Lower leg skin (tissue), 4 donors: ENCODE measurements at regions not wholly inside any gene's neighbourhood (a gene's known extent, or its start where the extent isn't known, plus 50 kb on each side); places are given as distances from the start of the nearest gene placed in this dataset.

ENCODE experiments used
- DNase-seq, 2 donors: peaks; one replicate each; pipeline ENCODE4 v3.0.0-alpha.2; 2019; ENCODE audit warnings: low spot score in 2 of 2
- H3K4me3 ChIP-seq: fragments of 200-600 bp; sonication (generic); 2 replicates; pipeline ENCODE4 v1.5.1; 2017; ENCODE audit warnings: mild to moderate bottlenecking, low read depth; ENCODE audit not compliant: poor library complexity, severe bottlenecking
- POLR2A ChIP-seq, 2 donors: fragments of 450-650 bp; IDR thresholded peaks; one replicate each; pipeline ENCODE4 v1.6.1; 2016 to 2017; ENCODE audit warnings: antibody characterized with exemption in 2 of 2, mild to moderate bottlenecking in 1 of 2, moderate library complexity in 1 of 2
- WGBS, 2 donors: methylation state at CpG; one replicate each; pipeline ENCODE4 v1.1.5; 2018; 5-methylcytosine and 5-hydroxymethylcytosine counted together
- intact Hi-C: fragments of 100-400 bp; cut with DNase I; formaldehyde crosslinking; loops from one replicate; pipeline ENCODE4 v1.15.0; 2023; ENCODE audit warnings: low total_unique reads
- TF ChIP-seq, protein P1 (sequence below), 3 donors: fragments of 450-650 bp; IDR thresholded peaks; one replicate each; pipeline ENCODE4 v1.5.1; 2016; ENCODE audit warnings: antibody characterized with exemption in 3 of 3, mild to moderate bottlenecking in 3 of 3, moderate library complexity in 2 of 3

DNA sequence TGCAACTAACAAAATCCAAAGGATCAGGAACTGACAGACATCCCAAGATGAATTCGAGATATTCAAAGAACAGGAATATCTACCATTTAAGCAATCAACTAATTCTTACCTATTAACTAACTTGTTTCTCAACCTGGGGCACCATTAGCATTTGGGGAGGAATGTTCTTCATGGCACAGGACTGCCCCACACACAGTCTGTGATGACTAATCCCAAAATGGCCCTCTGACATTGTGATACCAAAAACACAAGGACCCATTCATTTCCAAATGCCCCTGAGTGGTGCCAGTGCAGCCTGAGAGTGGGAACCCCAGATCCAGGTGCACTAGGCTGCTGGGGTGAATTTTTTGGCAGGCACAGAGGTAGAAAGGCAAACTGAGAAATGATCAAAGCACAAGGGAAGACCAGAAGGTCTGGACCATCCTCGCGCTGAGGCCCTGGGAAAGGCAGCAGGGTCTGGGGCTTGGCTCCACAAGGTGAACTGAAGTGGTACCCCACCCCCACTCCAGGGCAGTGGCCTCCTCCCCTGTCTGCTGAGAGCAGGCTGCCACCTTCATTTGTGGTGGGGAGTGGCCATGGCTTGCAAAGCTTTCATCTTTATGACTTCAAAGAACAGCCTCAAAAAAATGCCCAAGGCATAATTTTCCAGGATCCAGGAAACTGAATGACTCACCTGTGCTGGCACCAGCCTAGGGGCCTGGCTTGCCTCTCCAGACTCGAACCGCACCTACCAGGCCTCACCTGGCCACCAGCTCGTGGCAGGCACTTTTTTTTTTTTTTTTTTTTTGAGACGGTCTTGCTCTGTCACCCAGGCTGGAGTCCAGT lies 122.4 kb downstream of the BCOR start:
- DNase-seq = peak in 1 of 2 donors; percentile 18
- 44 to 55% methylated on average over 7 of the region's 7 CpGs for WGBS, 2 donors
- TF ChIP-seq POLR2A (IDR thresholded peaks at IDR 0.05) = no peak
- TF ChIP-seq, protein P1, sequence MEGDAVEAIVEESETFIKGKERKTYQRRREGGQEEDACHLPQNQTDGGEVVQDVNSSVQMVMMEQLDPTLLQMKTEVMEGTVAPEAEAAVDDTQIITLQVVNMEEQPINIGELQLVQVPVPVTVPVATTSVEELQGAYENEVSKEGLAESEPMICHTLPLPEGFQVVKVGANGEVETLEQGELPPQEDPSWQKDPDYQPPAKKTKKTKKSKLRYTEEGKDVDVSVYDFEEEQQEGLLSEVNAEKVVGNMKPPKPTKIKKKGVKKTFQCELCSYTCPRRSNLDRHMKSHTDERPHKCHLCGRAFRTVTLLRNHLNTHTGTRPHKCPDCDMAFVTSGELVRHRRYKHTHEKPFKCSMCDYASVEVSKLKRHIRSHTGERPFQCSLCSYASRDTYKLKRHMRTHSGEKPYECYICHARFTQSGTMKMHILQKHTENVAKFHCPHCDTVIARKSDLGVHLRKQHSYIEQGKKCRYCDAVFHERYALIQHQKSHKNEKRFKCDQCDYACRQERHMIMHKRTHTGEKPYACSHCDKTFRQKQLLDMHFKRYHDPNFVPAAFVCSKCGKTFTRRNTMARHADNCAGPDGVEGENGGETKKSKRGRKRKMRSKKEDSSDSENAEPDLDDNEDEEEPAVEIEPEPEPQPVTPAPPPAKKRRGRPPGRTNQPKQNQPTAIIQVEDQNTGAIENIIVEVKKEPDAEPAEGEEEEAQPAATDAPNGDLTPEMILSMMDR (IDR thresholded peaks at IDR 0.05) = no peak
- intact Hi-C loops = no loop called here
- no peak overlapping the region for H3K4me3 ChIP-seq

DNA sequence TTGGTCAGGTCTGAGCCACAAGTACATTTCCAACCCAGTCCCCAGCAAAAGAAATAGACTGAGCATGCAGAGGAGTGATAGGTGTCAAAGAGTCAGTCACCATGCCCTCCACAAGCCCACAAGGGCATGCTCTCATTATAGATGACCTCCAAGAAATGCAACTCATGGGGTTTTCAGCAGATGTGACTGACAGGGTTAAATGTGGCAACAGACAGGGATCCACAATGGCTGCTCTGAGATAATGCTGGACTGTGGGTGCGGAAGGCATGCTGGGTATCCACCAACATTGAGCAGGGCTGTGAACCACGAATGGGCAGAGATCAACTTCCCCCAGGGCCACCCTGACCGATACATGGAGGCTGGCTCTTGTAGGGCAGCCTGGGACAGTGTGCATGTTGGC lies 115.8 kb downstream of the BCOR start:
- intact Hi-C loops = no loop called here
- TF ChIP-seq, protein P1 (IDR thresholded peaks at IDR 0.05) = no peak
- no peak for TF ChIP-seq POLR2A (IDR thresholded peaks at IDR 0.05)
- no peak overlapping the region for H3K4me3 ChIP-seq
- no peak for DNase-seq
- 60 to 97% methylated on average over 3 of the region's 3 CpGs for WGBS, 2 donors

DNA sequence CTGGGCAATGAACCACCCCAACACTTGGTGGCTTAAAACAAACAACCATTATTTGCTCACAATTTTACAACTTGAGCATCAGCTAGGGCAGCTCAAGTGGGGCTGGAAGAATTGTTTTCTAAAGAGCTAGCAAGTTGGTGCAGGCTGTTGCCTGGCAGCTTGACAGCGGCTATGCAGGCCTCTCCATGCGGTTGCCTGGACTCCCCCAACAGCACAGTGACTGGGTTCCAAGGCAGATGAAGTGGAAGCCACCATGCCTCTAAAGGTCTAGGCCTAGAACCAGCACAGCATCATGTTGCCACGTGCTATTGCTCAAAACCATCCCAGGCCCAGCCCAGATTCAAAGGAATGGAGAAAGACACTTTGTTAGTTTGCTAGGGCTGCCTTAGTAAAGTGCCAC lies 114.8 kb downstream of the BCOR start:
- WGBS, 2 donors = 27 to 68% methylated on average over 3 of the region's 3 CpGs
- no peak for TF ChIP-seq POLR2A (IDR thresholded peaks at IDR 0.05)
- TF ChIP-seq, protein P1 (IDR thresholded peaks at IDR 0.05) = no peak
- intact Hi-C loops = no loop called here
- no peak for DNase-seq
- no peak overlapping the region for H3K4me3 ChIP-seq

DNA sequence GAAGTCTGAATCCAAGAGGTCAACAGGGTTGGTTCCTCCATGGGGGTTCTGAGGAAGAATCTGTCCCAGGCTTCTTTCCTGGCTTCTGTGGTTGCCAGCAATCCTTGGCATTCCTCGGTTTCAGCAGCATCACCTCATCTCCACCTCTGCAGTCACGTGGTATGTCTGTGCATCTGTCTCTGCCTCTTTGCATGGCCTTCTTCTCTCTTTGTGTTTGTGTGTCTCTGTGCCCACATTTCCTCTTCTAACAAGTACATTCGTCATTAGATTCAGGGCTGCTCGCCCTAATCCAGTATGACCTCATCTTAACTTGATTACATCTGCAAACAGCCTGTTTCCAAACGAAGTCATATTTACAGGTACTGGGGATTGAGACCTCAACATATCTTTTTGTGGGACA lies 114.0 kb downstream of the BCOR start:
- no peak overlapping the region for H3K4me3 ChIP-seq
- TF ChIP-seq, protein P1 (IDR thresholded peaks at IDR 0.05) = no peak
- TF ChIP-seq POLR2A (IDR thresholded peaks at IDR 0.05) = no peak
- 28 to 46% methylated on average over 5 of the region's 5 CpGs for WGBS, 2 donors
- DNase-seq = no peak
- intact Hi-C loops = no loop called here

DNA sequence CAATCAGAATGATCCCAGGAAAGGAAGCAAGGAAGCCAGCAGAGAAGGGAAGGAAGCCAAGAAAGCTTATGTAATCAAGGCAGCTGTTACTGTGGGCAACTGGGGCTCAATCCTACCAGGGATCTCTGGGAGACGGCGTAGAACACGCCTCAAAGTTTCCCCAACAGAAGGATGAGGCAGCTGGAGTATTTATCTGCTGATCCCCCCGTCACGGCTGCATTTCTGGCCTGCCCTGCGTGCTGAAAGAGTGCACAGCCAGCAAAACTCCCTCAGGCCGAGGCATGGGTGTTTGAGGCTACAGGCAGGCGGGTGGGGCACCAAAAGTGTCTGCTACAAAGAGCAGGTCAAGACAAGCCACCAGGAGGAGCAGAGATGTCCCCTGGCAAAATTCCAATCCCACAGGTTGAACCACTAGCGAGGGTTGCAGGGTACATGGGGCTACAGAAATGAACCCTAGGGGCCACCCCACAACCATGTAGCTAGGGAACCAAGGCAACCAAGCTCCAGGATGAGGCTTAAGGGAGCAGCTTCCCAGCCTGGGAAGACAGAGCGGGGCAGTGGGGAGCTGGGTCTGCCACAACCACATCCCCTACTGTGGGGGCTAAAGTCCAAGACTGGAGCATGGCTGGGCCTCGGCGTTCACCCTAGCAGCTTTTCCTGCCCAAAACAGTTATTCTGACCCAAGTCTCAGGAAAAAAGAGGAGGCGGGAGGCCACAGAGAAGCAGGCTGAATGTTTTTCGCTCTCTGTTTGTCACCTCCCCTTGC lies 113.4 kb downstream of the BCOR start:
- WGBS, 2 donors = 58 to 75% methylated on average over 6 to 14 of the region's 14 CpGs
- TF ChIP-seq POLR2A (IDR thresholded peaks at IDR 0.05) = no peak
- TF ChIP-seq, protein P1 (IDR thresholded peaks at IDR 0.05) = no peak
- DNase-seq = no peak
- H3K4me3 ChIP-seq = no peak overlapping the region
- intact Hi-C loops = no loop called here
